KMS-11 (cell line): ENCODE measurements at regions not wholly inside any gene's neighbourhood (a gene's known extent, or its start where the extent isn't known, plus 50 kb on each side); places are given as distances from the start of the nearest gene placed in this dataset.

Experiments
- H2AFZ ChIP-seq: fragments of 200-600 bp; sonication (generic); 2 replicates; pipeline ENCODE4 v1.6.1; 2016; ENCODE audit warnings: antibody characterized with exemption, mixed run types, low read depth
- H3K27ac ChIP-seq: fragments of 200-600 bp; sonication (generic); 2 replicates; pipeline ENCODE4 v1.6.1; 2016; ENCODE audit warnings: mild to moderate bottlenecking, mixed run types
- H3K27me3 ChIP-seq: fragments of 200-600 bp; sonication (generic); 2 replicates; pipeline ENCODE4 v1.6.1; 2017; ENCODE audit warnings: mild to moderate bottlenecking, low read depth, mixed run types, moderate library complexity; ENCODE audit not compliant: insufficient read depth
- H3K36me3 ChIP-seq: fragments of 200-600 bp; sonication (generic); 2 replicates; pipeline ENCODE4 v1.6.1; 2017; ENCODE audit warnings: mild to moderate bottlenecking, mixed run types; ENCODE audit not compliant: insufficient read depth
- H3K4me1 ChIP-seq: fragments of 200-600 bp; sonication (generic); 2 replicates; pipeline ENCODE4 v1.6.1; 2016; ENCODE audit warnings: mild to moderate bottlenecking, low read depth, mixed run types; ENCODE audit not compliant: poor library complexity, severe bottlenecking
- H3K4me2 ChIP-seq: fragments of 200-600 bp; sonication (generic); 2 replicates; pipeline ENCODE4 v1.7.0; 2016; ENCODE audit warnings: mild to moderate bottlenecking, mixed run types
- H3K4me3 ChIP-seq: fragments of 200-600 bp; sonication (generic); IDR thresholded peaks from 2 replicates; pipeline ENCODE4 v1.6.1; 2017; ENCODE audit warnings: low read depth, low read length, mixed read lengths; ENCODE audit not compliant: insufficient read depth
- H3K79me2 ChIP-seq: fragments of 200-600 bp; sonication (generic); 2 replicates; pipeline ENCODE4 v1.6.1; 2016; ENCODE audit warnings: low read depth, mixed run types; ENCODE audit not compliant: insufficient read depth
- H3K9ac ChIP-seq: fragments of 200-600 bp; sonication (generic); 2 replicates; pipeline ENCODE4 v1.6.1; 2016; ENCODE audit warnings: mild to moderate bottlenecking, mixed run types
- H4K20me1 ChIP-seq: fragments of 200-600 bp; sonication (generic); 2 replicates; pipeline ENCODE4 v1.6.1; 2016; ENCODE audit warnings: mild to moderate bottlenecking, mixed run types; ENCODE audit not compliant: insufficient read depth
- CTCF ChIP-seq: fragments of 200-600 bp; sonication (generic); conservative IDR thresholded peaks from 2 replicates; pipeline ENCODE4 v1.6.1; 2017; ENCODE audit warnings: low read depth, mild to moderate bottlenecking, antibody characterized with exemption, low read length, moderate library complexity, mixed read lengths

GRCh38 chr7:155880721-155881120 is 68.5 kb upstream of the SHH start:
- H3K27me3 ChIP-seq: no peaks in the 10 kb centered on the region
- TF ChIP-seq CTCF: no peak
- no peaks in the 10 kb centered on the region for H4K20me1 ChIP-seq
- no peaks in the 10 kb centered on the region for H3K79me2 ChIP-seq
- no peak overlapping the region for H3K9ac ChIP-seq
- no peaks in the 10 kb centered on the region for H3K4me1 ChIP-seq
- no peak overlapping the region for H2AFZ ChIP-seq
- no peak overlapping the region for H3K4me2 ChIP-seq
- H3K36me3 ChIP-seq: no peaks in the 10 kb centered on the region
- H3K4me3 ChIP-seq: no peak overlapping the region
- H3K27ac ChIP-seq: no peak overlapping the region

GRCh38 chr7:155879592-155879991 is 67.3 kb upstream of the SHH start:
- Histone ChIP-seq H3K79me2 (no peaks in the 10 kb centered on the region), H3K9ac (no peak overlapping the region), H3K4me1 (no peaks in the 10 kb centered on the region), H4K20me1 (no peaks in the 10 kb centered on the region), H3K36me3 (no peaks in the 10 kb centered on the region), H3K27me3 (no peaks in the 10 kb centered on the region), H3K4me3 (no peak overlapping the region), H3K27ac (no peak overlapping the region), H2AFZ (no peak overlapping the region), H3K4me2 (no peak overlapping the region)
- no peak for TF ChIP-seq CTCF

- H3K4me1 ChIP-seq: no peaks in the 10 kb centered on the region
- TF ChIP-seq CTCF: no peak
- no peak overlapping the region for H2AFZ ChIP-seq
- no peak overlapping the region for H3K27ac ChIP-seq
- H4K20me1 ChIP-seq: no peaks in the 10 kb centered on the region
- no peaks in the 10 kb centered on the region for H3K27me3 ChIP-seq
- no peaks in the 10 kb centered on the region for H3K36me3 ChIP-seq
- no peak overlapping the region for H3K9ac ChIP-seq
- H3K4me2 ChIP-seq: no peak overlapping the region
- no peak overlapping the region for H3K4me3 ChIP-seq
- H3K79me2 ChIP-seq: no peaks in the 10 kb centered on the region
Measured at GRCh38 chr7:155878674-155879073, 66.4 kb upstream of the SHH start.

GRCh38 chr7:155878250-155878649 is 66.0 kb upstream of the SHH start:
- Histone ChIP-seq H3K4me2 (no peak overlapping the region), H3K27me3 (no peaks in the 10 kb centered on the region), H3K79me2 (no peaks in the 10 kb centered on the region), H3K4me1 (no peaks in the 10 kb centered on the region), H3K4me3 (no peak overlapping the region), H4K20me1 (no peaks in the 10 kb centered on the region), H2AFZ (no peak overlapping the region), H3K36me3 (no peaks in the 10 kb centered on the region), H3K9ac (no peak overlapping the region), H3K27ac (no peak overlapping the region)
- TF ChIP-seq CTCF: no peak

- Histone ChIP-seq H4K20me1 (no peaks in the 10 kb centered on the region), H3K4me1 (no peaks in the 10 kb centered on the region), H3K36me3 (no peaks in the 10 kb centered on the region), H3K27me3 (no peaks in the 10 kb centered on the region), H3K4me3 (no peak overlapping the region), H2AFZ (no peak overlapping the region), H3K27ac (no peak overlapping the region), H3K9ac (no peak overlapping the region), H3K4me2 (no peak overlapping the region), H3K79me2 (no peaks in the 10 kb centered on the region)
- no peak for TF ChIP-seq CTCF
Measured at GRCh38 chr7:155877167-155877566, 64.9 kb upstream of the SHH start.
